ENCODE measurements at regions not wholly inside any gene's neighbourhood (a gene's known extent, or its start where the extent isn't known, plus 50 kb on each side); places are given as distances from the start of the nearest gene placed in this dataset.
A peak's percentile ranks its signal among the peaks of the same experiment; 100 is the strongest.
"Not testable (repeated sequence)": the region's sequence is repeated elsewhere in the genome, so short reads cannot be mapped to it uniquely, and the experiment has no call there.

DNA sequence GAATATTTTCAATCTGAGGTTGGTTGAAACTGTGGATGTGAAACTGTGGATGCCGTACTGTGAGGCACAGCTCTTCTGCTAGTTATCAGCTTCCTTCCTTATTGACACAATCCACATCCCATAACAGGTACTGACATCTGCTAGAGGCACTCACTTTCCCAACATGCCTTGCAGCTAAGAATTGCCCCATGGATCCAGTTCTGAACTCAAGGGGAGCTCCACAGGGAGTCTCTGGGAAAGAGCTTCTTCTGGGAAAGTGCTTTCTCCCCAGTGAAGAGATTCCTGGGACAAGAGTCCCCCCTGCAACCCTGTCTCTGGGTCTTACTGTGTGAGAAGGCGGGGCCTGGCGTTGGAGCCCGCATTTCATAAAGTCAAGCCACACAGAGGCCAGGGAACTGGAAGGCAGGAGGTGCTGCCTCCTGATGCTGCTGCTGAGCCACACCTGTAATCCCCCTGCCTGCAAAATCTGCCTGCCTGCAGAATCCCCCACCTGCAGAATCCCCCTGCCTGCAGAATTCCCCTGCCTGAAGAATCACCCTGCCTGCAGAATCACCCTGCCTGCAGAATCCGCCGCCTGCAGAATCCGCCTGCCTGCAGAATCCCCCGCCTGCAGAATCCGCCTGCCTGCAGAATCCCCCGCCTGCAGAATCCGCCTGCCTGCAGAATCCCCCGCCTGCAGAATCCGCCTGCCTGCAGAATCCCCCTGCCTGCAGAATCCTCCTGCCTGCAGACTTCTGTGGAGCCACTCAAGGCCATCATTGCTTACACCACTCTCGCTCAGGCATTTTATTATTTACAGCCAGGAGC, 305.4 kb downstream of the FOXL1 start:
- intact Hi-C loops (cut with DNase I, micrococcal nuclease) = no loop called here
- no peak for ATAC-seq

DNA sequence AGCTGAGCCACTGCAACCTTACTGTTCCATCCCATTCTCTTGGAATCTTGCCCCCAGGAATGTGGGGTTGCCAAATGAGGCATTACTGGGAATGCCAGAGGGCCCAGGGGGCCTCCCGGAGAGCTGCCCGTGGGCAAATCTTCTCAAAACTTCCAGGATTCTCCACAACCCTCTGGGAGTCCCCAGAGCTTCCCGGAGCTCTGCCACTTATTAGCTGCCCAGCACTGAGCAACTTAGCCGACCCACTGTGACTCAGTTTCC, 306.0 kb downstream of the FOXL1 start:
- intact Hi-C loops (cut with DNase I, micrococcal nuclease) = no loop called here
- no peak for DNase-seq
- ATAC-seq = no peak

More for the DNA sequence above, 305.4 kb downstream of the FOXL1 start:
- DNase-seq = no peak

DNA sequence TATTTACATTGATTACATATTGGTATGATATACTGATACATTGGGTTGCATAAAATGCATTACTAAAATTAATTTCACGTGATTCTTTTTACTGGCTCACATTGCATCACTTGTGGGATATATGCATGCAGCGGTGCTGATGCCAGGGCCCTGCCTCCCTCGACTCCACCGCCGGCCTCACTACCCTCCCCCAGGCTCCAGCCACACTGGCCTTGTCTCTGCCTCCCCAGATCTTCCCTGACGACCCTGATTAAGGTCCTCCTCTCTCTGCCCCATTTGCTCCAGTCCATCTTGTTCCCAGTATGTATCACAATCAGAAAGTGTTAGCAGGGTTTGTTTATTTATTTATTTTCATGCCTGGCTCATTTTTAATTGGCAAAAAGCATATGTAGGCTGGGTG, 306.8 kb downstream of the FOXL1 start:
- no peak for DNase-seq
- ATAC-seq = no peak
- intact Hi-C loops (cut with DNase I, micrococcal nuclease) = no loop called here

DNA sequence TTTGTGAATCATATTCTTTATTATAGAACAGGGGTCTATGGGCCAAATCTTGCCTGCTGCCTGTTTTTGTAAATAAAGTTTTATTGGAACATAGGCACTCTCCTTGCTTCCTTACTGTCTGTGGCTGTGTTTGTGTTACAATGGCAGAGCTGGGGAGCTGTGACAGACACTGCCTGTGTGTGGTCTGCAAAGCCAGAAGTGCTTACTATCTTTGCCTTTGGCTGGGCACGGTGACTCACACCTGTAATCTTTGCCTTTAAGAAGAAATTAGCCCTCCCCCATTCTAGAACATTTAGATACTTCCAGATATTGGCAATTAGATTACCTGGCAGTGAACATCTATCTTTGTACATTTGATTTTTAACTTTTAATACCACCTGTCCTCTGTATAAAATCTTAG, 308.3 kb downstream of the FOXL1 start:
- no peak for ATAC-seq
- no peak for DNase-seq
- intact Hi-C loops (cut with DNase I, micrococcal nuclease) = no loop called here

DNA sequence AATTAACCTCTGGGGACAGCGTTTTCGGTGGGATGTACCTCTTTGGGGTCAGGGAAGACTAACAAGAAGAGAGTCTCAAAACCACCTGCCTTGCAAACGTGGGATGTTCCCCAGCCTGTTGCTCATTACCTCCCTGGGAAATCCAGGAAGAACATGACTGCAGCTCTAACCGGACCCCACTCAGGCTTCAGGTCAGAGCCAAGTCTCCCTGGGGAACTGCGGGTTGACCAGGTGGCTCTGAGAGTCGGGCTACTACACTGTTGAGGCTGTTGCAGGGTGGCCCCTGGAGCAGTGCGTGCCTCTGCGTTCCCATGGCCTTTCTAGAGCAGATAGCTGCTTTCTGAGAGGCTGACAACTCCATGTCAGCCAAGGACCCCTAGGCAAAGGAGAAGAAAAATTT, 309.1 kb downstream of the FOXL1 start:
- intact Hi-C loops (cut with DNase I, micrococcal nuclease) = no loop called here
- ATAC-seq (no peak), DNase-seq (no peak)

DNA sequence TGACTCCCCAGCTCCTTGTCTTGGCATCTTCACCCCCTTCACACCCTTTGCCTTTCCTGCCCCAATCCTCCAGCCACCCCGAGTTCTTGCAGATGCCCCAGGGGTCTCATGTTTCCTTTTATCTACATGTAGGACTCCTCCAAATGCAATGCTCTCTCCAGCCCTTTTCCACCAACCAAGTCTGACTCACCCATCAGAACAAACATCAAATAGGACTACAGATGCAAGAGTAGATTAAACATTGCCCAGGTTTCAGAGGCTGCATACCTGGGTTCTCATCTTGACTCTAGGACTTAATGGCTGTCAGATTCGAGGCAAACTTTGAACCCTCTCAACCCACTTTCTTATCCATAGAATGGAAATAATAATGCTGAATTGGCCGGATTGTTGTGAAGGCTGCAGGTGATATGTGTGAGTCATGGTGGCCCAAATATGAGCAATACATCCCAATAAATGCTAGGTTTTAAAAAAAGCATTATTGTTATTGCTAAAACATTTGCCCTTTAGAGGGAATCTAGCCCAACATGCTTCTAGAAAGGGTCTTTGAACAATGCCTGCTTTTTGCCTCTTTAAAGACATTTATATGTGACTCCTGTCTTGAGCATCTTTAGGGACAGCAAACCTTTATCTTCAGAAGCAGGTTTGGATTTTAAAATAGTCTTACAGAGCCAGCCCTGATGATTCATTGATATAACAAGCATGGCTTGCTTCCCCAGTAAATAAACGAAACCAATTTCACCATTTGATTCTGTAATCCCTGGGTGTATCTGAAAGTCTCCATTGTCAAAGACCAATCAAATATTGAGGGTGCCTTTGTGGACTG, 310.1 kb downstream of the FOXL1 start:
- intact Hi-C loops (cut with DNase I, micrococcal nuclease) = no loop called here
- ATAC-seq = no peak
- no peak for DNase-seq

DNA sequence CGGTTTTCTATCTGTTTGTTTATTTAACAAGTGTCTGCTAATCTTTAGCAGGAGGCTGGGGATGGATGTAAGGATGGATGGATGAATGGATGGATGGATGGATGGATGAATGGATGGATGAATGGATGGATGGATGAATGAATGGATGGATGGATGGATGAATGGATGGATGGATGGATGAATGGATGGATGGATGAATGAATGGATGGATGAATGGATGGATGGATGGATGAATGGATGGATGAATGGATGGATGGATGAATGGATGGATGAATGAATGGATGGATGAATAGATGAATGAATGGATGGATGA, 310.7 kb downstream of the FOXL1 start:
- DNase-seq; ATAC-seq; intact Hi-C loops (cut with DNase I, micrococcal nuclease): not testable (repeated sequence)

DNA sequence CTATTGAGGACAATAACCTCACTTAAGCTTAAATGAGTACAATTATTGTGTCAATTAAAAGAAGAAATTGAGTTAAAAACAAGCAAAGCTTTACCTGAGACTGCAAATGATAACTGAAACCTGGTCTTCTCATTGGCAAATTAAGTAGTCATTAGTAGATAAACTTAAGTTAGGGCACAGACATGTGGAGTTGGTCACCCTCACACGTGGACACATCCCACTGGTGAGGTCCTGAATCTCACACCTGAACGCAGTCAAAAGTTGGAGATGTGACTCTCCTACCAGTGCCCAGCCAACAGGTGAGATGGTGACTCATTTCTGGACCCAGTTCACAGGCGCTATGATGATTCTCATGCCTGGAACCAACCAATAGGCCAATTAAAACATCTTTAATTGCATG, 311.6 kb downstream of the FOXL1 start:
- intact Hi-C loops (cut with DNase I, micrococcal nuclease) = no loop called here

DNA sequence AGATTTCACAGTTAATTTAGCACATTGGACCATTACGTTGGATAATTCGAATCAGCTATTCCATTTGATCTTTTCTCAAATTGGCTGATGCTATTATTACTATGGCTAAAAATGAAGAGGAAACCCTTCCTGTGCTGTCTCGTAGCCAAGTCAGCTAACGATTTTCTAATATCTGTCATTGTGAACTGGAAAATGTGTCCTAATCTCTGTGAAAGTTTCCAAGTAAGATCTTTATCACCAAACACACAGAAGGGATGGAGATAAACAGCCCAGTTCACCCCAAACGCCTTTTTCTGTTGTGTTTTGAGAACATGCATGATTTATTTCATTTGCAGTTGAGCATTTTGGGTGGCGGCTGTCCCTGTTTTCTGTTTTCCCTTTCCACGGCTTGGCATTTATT, 312.8 kb downstream of the FOXL1 start:
- ATAC-seq = no peak
- intact Hi-C loops (cut with DNase I, micrococcal nuclease) = no loop called here
- DNase-seq = no peak

More for the DNA sequence above, 311.6 kb downstream of the FOXL1 start:
- ATAC-seq (no peak), DNase-seq (no peak)

DNA sequence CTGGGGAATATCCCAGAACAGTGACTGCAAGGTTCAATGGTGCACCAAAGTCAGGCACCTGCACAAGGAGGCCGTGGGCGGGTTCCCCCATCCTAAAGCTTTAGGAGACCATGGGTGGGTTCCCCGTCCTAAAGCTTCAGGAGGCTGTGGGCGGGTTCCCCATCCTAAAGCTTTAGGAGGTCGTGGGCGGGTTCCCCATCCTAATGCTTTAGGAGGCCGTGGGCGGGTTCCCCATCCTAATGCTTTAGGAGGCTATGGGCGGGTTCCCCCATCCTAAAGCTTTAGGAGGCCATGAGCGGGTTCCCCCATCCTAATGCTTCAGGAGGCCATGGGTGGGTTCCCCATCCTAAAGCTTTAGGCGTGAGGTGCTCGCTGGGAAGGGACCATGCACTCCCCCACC, 313.3 kb downstream of the FOXL1 start:
- DNase-seq (no peak), ATAC-seq (no peak)
- intact Hi-C loops (cut with DNase I, micrococcal nuclease) = no loop called here

DNA sequence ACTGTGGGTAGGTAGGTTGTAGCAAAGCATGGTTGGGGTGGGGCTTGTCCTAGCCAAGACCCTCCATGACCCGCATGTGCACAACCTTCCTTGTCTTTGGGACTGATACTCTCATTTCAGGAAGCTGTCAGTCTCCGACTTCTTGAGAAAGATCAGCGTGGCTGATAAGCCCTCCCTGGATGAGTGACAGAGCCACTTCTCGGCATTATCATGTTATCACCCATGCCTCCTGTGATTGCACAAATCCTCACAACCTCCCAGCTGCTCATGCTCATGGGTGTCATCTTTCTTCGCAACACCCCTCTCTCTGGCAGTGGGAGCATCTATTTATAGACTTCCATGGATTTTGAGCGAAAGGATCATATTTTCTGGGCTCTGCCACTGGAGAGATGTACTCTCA, 314.2 kb downstream of the FOXL1 start:
- intact Hi-C loops (cut with DNase I, micrococcal nuclease) = no loop called here
- ATAC-seq = no peak
- no peak for DNase-seq

DNA sequence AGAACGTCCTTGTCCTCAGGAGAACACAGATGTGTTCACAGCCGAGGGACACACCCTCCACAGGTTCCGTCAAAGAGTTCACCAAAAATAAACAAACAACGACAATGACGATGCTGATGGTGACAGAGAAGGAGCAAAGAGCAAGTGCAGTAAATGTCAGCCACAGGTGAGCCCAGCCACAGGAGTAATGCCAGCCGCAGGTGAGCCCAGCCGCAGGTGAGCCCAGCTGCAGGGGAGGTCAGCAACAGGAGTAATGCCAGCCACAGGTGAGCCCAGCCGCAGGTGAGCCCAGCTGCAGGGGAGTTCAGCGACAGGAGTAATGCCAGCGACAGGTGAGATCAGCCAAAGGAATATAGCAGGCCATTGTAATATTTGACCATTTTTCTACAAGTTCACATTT, 315.2 kb downstream of the FOXL1 start:
- ATAC-seq = peak; percentile 59
- intact Hi-C loops (cut with DNase I, micrococcal nuclease) = no loop called here
- DNase-seq = no peak

DNA sequence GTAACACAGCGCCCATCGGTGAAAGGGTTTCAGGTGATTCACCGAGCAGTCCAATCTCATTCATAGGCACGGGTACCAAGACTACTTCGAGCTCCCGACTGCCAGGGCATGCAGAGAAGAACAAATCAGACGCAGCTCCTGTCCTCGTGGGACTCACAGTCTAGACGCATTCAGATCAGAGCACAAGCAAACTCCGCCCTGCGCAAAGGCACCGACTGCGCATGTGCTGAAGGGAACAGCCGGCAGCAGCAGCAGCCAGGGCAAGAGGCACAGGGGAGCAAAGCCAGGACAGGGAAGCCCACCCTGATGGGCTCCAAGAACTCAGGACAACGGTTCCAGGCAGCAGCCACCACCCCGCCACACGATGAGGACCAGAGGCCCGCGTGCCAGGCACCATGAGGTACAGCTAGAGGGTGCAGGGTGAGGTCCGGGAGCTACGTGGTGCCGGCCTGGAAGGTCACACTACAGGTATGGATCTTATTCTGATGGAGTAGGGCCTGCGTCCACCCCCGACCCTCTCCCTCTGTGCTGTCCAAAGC, 315.7 kb downstream of the FOXL1 start:
- ATAC-seq (no peak), DNase-seq (no peak)
- intact Hi-C loops (cut with DNase I, micrococcal nuclease) = no loop called here

DNA sequence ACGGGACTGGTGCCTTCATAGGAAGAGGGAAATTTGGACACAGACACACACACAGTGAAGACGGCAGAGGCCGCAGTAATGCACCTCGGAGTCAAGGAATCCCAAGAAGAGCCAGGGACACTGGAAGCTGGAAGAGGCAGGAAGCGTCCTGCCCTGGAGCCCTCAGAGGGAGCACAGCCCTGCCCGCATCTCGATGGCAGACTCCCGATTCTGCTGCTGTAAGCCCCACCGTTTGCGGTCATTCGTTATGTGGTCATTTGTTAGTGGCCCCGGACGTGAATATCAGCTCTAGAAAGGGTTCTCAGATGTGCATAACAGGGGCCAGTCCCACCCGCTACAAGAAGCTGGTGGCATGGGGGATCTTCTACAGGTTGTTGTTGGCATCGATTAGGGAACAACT, 316.6 kb downstream of the FOXL1 start:
- ATAC-seq (no peak), DNase-seq (no peak)
- intact Hi-C loops (cut with DNase I, micrococcal nuclease) = no loop called here

DNA sequence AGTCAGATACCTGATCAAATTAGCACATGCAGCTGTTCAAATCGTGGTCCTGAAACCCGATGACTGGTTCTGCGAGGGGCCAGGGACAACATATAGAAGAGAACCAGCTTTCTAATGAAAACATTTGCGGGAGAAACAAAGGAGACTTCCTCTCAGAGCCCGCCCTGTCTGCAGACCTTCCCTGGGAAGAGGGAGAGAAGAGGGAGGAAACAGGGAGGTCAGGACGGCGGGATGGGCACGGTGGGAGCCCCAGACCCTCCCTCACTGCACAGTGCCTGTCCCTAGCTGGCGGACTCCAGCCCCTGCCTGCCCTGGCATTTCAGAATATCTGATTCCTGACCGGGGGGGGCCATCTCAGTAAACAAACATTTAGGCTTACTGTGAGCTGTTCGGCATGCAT, 317.3 kb downstream of the FOXL1 start:
- intact Hi-C loops (cut with DNase I, micrococcal nuclease) = no loop called here
- ATAC-seq = no peak
- DNase-seq = no peak

DNA sequence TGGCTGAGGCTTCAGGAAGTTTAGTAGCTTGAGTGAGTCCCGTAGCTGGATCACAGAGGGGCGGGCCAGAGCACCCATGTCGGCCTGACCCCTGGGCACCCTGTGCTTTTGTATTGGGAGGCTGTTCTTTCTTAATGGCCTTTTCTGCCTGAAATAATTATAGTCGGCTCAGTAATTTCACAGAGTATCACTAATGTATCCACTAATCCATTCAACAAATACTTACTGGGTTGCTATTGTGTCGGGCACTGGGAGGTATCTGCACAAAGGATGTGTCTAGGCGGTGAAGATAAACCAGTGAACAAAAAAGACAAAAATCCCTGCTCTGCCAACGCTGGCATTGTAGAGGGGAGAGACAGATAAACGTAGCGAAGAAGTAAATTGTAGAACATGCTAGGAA, 318.6 kb downstream of the FOXL1 start:
- no peak for DNase-seq
- intact Hi-C loops (cut with DNase I, micrococcal nuclease) = no loop called here
- no peak for ATAC-seq

DNA sequence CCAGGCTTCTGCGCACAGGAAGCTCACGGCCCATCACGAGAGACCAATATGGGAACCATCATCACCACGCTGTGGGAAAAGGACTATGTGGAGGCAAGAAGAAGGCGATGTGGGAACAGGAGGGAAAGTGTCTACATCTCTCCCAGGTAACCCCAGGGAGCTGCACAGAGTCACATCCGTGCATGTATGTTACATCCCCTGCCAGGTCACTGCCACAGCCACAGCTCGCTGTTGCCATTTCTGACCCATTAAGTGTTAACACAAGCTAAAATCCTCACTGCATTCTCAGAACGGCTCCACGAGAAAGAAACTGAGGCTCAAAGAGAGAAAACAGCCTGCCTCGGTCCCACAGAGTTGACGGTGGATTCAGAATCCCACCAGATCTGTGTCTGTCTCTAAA, 319.1 kb downstream of the FOXL1 start:
- no peak for DNase-seq
- no peak for ATAC-seq
- intact Hi-C loops (cut with DNase I, micrococcal nuclease) = no loop called here

DNA sequence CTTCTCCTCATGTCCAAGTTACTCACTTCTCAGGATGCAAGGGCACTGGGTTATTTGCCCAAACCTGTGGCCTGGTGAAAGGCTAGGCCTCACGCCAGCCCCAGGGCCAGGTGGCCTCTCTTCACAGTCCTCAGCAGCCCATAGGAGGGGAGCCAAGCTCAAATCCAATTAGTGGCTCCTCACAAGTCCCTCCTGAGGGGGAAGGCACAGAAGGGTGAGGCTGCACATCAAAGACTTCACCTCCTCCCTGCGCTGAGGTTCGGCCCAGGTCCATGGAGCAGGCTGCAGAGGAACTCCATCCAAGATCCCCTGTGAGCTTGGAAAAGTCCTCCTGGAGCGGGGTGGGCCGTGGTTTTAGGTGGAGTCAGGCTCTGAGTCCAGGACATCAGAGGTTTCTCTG, 320.0 kb downstream of the FOXL1 start:
- DNase-seq (no peak), ATAC-seq (no peak)
- intact Hi-C loops (cut with DNase I, micrococcal nuclease) = no loop called here

DNA sequence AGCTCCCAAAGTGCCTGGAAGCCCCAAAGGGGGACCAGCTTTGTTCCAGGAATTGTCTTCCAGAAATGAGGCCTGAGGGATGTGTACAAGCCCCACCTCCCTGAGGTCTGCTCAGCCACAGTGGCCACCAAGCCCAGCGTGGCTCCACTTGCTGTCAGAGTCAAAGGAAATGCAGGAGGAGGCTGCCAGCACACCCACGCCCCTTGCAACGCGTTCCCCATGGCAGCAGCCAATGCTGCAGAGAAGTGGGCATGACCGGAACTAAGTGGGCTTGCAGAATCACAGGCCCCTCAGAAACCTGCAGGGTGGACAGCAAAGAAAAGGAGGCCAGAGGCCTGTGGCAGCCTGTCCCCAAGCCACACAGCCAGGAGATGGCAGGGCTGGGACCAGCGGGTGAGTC, 320.8 kb downstream of the FOXL1 start:
- DNase-seq (no peak), ATAC-seq (no peak)
- intact Hi-C loops (cut with DNase I, micrococcal nuclease) = no loop called here

DNA sequence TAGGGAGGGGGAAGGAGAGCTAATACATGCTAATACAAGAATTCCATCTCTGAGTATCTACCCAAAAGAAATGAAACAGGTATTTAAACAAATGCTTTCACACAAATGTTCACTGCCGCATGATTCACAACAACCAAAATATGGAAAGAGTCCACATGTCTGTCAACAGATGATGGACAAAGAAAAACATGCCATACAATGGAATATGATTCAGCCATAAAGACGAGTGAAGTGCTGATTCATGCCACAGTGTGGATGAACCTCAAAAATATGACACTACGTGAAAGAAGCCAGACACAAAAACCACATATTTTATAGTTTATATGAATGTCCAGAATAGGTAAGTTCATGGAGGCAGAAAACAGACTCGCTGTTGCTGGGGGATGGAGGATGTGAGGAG, 321.4 kb downstream of the FOXL1 start:
- intact Hi-C loops (cut with DNase I, micrococcal nuclease) = no loop called here
- DNase-seq = no peak
- no peak for ATAC-seq

DNA sequence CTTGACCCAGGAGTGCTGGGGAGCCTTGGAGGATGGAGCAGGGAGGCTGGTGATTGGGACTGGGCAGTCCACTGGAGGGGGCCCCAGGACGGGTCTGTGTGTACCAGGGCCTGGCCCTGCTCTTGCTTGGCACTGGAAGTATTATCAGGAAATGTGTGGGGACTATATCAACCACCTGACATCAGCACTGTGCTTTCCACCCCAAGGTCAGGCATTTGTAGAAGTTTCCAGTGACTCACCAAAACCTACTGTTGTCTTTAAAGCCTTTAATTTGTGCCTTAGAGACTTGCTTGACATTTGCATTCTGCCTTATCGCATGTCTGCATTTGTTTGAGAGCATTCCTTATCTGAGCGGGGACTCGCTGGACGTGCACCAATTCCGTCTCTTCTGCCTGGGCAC, 323.1 kb downstream of the FOXL1 start:
- ATAC-seq = no peak
- intact Hi-C loops (cut with DNase I, micrococcal nuclease) = no loop called here
- no peak for DNase-seq

All from left colon (tissue), 2 donors.